Prostate gland (tissue), 2 donors: ENCODE measurements at regions not wholly inside any gene's neighbourhood (a gene's known extent, or its start where the extent isn't known, plus 50 kb on each side); places are given as distances from the start of the nearest gene placed in this dataset.

Experiments
- POLR2A ChIP-seq: fragments of 450-650 bp; IDR thresholded peaks from one replicate; pipeline ENCODE4 v1.6.1; 2016; ENCODE audit warnings: antibody characterized with exemption, mild to moderate bottlenecking
- TF ChIP-seq, protein P1 (sequence below), 4 experiments: fragments of 200-600 bp in 2 of 4; fragments of 450-650 bp in 2 of 4; sonication (generic) in 2 of 4; IDR thresholded peaks; 1 replicate in 3 of 4; 2 replicates in 1 of 4; pipeline ENCODE4 v1.5.1; 2016 to 2019; ENCODE audit warnings: antibody characterized with exemption in 4 of 4, mild to moderate bottlenecking in 2 of 4, moderate library complexity in 2 of 4

DNA sequence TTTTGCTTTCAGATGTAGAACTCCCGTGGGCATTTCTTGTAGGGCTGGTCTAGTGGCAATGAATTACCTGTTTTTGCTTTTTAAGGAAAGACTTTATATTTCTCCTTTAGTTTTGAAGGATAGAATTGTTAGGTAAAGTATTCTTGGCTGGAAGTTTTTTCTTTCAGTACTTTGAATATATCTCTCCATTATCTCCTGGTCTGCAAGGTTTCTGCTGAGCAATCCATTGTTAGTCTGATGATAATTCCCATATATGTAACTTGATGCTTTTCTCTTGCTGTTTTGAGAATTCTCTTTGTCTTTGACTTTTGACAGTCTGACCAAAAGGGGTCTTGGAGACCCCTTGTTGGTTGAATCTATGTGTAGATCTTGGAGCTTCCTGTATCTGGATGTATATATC is 198.1 kb downstream of the TMEM167A start:
- TF ChIP-seq, protein P1, sequence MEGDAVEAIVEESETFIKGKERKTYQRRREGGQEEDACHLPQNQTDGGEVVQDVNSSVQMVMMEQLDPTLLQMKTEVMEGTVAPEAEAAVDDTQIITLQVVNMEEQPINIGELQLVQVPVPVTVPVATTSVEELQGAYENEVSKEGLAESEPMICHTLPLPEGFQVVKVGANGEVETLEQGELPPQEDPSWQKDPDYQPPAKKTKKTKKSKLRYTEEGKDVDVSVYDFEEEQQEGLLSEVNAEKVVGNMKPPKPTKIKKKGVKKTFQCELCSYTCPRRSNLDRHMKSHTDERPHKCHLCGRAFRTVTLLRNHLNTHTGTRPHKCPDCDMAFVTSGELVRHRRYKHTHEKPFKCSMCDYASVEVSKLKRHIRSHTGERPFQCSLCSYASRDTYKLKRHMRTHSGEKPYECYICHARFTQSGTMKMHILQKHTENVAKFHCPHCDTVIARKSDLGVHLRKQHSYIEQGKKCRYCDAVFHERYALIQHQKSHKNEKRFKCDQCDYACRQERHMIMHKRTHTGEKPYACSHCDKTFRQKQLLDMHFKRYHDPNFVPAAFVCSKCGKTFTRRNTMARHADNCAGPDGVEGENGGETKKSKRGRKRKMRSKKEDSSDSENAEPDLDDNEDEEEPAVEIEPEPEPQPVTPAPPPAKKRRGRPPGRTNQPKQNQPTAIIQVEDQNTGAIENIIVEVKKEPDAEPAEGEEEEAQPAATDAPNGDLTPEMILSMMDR (IDR thresholded peaks at IDR 0.05), result no peak
- no peak for TF ChIP-seq POLR2A
